GM18867 (cell line): ENCODE measurements at regions not wholly inside any gene's neighbourhood (a gene's known extent, or its start where the extent isn't known, plus 50 kb on each side); places are given as distances from the start of the nearest gene placed in this dataset.
"Not testable (repeated sequence)": the region's sequence is repeated elsewhere in the genome, so short reads cannot be mapped to it uniquely, and the experiment has no call there.

ENCODE experiments used
- ATAC-seq: cut with Tn5 transposase; IDR thresholded peaks from one replicate; pipeline ENCODE4 v1.9.1; 2021; ENCODE audit warnings: mild to moderate bottlenecking, moderate library complexity; ENCODE audit not compliant: unreplicated experiment

GRCh38 chr4:130689181-130689580 lies 1593.2 kb downstream of the C4orf33 start:
- no peak for ATAC-seq

- ATAC-seq = no peak
Observed at GRCh38 chr4:130698251-130698650, 1602.3 kb downstream of the C4orf33 start.

GRCh38 chr4:130699004-130699403 lies 1603.1 kb downstream of the C4orf33 start:
- no peak for ATAC-seq

- no peak for ATAC-seq
Observed at GRCh38 chr4:130703211-130703935, 1607.4 kb downstream of the C4orf33 start.

- ATAC-seq = no peak
Observed at GRCh38 chr4:130705023-130705422, 1609.1 kb downstream of the C4orf33 start.

- no peak for ATAC-seq
Observed at GRCh38 chr4:130712038-130712437, 1616.1 kb downstream of the C4orf33 start.

GRCh38 chr4:130714006-130714405 lies 1618.1 kb downstream of the C4orf33 start:
- ATAC-seq = no peak

- ATAC-seq = no peak
Observed at GRCh38 chr4:130722361-130722760, 1626.4 kb downstream of the C4orf33 start.

GRCh38 chr4:130736436-130737185 lies 1640.7 kb downstream of the C4orf33 start:
- ATAC-seq = no peak

- no peak for ATAC-seq
Observed at GRCh38 chr4:130738233-130738632, 1642.3 kb downstream of the C4orf33 start.

GRCh38 chr4:130747842-130748241 lies 1651.9 kb downstream of the C4orf33 start:
- ATAC-seq = no peak

GRCh38 chr4:130753926-130754325 lies 1658.0 kb downstream of the C4orf33 start:
- ATAC-seq = no peak

GRCh38 chr4:130760246-130760645 lies 1664.3 kb downstream of the C4orf33 start:
- no peak for ATAC-seq

- ATAC-seq = not testable (repeated sequence)
Observed at GRCh38 chr4:130767384-130767783, 1671.4 kb downstream of the C4orf33 start.

- not testable (repeated sequence) for ATAC-seq
Observed at GRCh38 chr4:130772966-130773365, 1677.0 kb downstream of the C4orf33 start.

- ATAC-seq = no peak
Observed at GRCh38 chr4:130808492-130808891, 1712.5 kb downstream of the C4orf33 start.

GRCh38 chr4:130812117-130812765 lies 1716.3 kb downstream of the C4orf33 start:
- no peak for ATAC-seq

GRCh38 chr4:130814896-130815295 lies 1718.9 kb downstream of the C4orf33 start:
- no peak for ATAC-seq

GRCh38 chr4:130820448-130820847 lies 1724.5 kb downstream of the C4orf33 start:
- no peak for ATAC-seq

GRCh38 chr4:130825284-130825683 lies 1729.3 kb downstream of the C4orf33 start:
- ATAC-seq = no peak

- no peak for ATAC-seq
Observed at GRCh38 chr4:130850019-130850524, 1754.1 kb downstream of the C4orf33 start.

- ATAC-seq = no peak
Observed at GRCh38 chr4:130851107-130851506, 1755.2 kb downstream of the C4orf33 start.
